ENCODE measurements at regions not wholly inside any gene's neighbourhood (a gene's known extent, or its start where the extent isn't known, plus 50 kb on each side); places are given as distances from the start of the nearest gene placed in this dataset.

DNA sequence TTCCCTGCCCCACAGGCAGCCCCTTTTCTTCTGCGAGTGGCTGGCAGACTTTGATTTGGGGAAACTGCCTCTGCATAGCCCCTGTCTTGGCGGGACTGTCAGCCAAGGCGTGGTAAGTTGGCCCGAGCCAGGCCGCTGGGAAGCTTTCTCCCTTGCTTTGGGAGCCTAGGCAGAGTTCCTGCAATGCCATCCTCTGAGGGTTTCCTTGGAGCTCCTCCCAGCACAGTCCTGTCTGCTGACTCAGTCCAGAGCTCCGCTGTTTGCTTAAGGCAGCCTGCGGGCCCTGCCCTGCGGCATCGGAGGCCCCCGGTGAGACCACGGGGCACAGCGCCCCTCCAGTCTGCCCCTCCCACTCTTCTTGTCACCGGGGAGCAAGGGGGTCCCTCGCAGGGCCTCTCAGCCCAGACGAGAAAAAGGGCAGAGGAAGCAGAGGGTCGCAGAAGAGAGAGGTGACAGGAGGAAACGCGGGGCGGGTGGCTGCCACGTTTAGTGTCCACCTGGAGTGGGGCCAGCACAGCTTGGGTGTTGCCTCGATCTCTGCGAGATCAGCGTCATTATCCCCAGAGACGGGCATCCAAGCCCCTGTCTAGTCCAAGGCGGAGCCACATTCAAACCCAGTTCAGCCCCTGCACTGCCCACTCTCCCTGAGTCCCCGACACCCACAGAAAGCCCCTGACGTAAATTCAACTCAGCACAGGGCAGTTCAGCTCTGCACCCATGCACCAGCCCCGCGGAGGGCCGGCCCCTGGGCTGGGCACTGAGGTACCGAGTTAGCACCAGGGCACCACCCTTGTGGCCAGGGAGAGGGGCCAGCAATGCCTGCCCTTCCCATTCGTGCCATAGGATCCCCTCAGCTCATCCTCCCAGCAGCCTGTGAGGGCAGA, 59.0 kb upstream of the CHST15 start:
- TF ChIP-seq, protein P1, sequence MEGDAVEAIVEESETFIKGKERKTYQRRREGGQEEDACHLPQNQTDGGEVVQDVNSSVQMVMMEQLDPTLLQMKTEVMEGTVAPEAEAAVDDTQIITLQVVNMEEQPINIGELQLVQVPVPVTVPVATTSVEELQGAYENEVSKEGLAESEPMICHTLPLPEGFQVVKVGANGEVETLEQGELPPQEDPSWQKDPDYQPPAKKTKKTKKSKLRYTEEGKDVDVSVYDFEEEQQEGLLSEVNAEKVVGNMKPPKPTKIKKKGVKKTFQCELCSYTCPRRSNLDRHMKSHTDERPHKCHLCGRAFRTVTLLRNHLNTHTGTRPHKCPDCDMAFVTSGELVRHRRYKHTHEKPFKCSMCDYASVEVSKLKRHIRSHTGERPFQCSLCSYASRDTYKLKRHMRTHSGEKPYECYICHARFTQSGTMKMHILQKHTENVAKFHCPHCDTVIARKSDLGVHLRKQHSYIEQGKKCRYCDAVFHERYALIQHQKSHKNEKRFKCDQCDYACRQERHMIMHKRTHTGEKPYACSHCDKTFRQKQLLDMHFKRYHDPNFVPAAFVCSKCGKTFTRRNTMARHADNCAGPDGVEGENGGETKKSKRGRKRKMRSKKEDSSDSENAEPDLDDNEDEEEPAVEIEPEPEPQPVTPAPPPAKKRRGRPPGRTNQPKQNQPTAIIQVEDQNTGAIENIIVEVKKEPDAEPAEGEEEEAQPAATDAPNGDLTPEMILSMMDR (conservative IDR thresholded peaks at IDR 0.05; ENCODE audit: low read length), result no peak
- TF ChIP-seq EZH2phosphoT487 (IDR thresholded peaks at IDR 0.05; ENCODE audit: borderline replicate concordance, low read depth, low read length), result no peak
